ENCODE measurements at regions not wholly inside any gene's neighbourhood (a gene's known extent, or its start where the extent isn't known, plus 50 kb on each side); places are given as distances from the start of the nearest gene placed in this dataset.
"Not testable (repeated sequence)": the region's sequence is repeated elsewhere in the genome, so short reads cannot be mapped to it uniquely, and the experiment has no call there.

DNA sequence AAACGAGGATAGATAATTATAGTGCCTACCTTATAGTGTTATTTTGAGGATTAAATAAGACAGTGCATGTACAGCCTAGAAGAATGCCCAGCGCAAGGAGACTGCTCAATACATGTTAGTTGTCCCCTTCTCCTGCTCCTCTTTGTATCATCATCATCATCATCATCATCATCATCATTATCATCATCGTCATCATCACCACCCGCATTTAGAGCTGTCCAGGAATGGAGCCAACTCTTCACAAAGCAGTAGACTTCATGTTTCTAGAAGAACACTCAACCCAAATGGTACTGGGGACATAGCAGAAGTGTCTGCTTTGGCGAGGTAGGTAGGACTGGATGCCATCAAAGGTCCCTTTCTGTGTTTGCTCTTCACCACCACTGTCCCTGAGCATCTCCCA lies 116.0 kb downstream of the TRIM43 start:
- no peak for DNase-seq (ENCODE audit: extremely low spot score, unreplicated experiment)
- TF ChIP-seq, protein P1, sequence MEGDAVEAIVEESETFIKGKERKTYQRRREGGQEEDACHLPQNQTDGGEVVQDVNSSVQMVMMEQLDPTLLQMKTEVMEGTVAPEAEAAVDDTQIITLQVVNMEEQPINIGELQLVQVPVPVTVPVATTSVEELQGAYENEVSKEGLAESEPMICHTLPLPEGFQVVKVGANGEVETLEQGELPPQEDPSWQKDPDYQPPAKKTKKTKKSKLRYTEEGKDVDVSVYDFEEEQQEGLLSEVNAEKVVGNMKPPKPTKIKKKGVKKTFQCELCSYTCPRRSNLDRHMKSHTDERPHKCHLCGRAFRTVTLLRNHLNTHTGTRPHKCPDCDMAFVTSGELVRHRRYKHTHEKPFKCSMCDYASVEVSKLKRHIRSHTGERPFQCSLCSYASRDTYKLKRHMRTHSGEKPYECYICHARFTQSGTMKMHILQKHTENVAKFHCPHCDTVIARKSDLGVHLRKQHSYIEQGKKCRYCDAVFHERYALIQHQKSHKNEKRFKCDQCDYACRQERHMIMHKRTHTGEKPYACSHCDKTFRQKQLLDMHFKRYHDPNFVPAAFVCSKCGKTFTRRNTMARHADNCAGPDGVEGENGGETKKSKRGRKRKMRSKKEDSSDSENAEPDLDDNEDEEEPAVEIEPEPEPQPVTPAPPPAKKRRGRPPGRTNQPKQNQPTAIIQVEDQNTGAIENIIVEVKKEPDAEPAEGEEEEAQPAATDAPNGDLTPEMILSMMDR (conservative IDR thresholded peaks at IDR 0.05), result no peak
- H3K27me3 Mint-ChIP-seq, result peaks cover 7% of the 10 kb centered on the region
- no peak overlapping the region for H3K27ac Mint-ChIP-seq
- no peak overlapping the region for H3K4me3 Mint-ChIP-seq
- peaks cover under 1% of the 10 kb centered on the region for H3K4me1 Mint-ChIP-seq (ENCODE audit: unreplicated experiment)
- H3K9me3 Mint-ChIP-seq, result peaks cover 5% of the 10 kb centered on the region
- H3K36me3 Mint-ChIP-seq, result no peaks in the 10 kb centered on the region

- Mint-ChIP-seq H3K4me3 (no peak overlapping the region), H3K4me1 (ENCODE audit: unreplicated experiment) (peaks cover 13% of the 10 kb centered on the region), H3K27ac (no peak overlapping the region), H3K9me3 (peaks cover 5% of the 10 kb centered on the region), H3K27me3 (peaks cover 4% of the 10 kb centered on the region), H3K36me3 (no peaks in the 10 kb centered on the region)
- no peak for DNase-seq (ENCODE audit: extremely low spot score, unreplicated experiment)
- TF ChIP-seq, protein P1 (conservative IDR thresholded peaks at IDR 0.05), result no peak
Measured at GRCh38 chr2:95709831-95710230, 118.0 kb downstream of the TRIM43 start.

GRCh38 chr2:95713470-95714177 lies 121.8 kb downstream of the TRIM43 start:
- H3K36me3 Mint-ChIP-seq; DNase-seq (ENCODE audit: extremely low spot score, unreplicated experiment); H3K27me3 Mint-ChIP-seq; H3K4me3 Mint-ChIP-seq; H3K9me3 Mint-ChIP-seq: not testable (repeated sequence)
- H3K4me1 Mint-ChIP-seq (ENCODE audit: unreplicated experiment), result peaks cover 13% of the 10 kb centered on the region
- peak overlapping the region; percentile 43 for H3K27ac Mint-ChIP-seq

DNA sequence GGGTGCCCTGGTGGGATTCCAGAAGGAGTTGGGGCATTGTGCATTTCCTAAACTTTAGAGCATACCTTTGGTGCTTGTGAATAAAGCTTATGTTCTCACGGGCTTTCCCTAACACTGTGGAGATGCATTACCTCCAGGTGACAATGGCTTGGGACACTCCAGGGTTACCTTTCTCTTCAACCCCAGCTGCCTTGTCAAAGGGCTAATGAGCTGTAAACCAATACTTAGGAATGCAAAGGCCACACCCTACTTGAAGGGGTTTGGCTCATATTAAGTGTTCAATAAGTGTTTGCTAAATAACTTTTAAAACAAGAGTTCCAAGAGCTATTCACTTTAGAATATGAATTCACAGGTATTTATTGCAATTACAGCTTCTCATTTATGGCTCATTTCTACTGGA lies 122.6 kb downstream of the TRIM43 start:
- not testable (repeated sequence) for DNase-seq (ENCODE audit: extremely low spot score, unreplicated experiment); H3K4me3 Mint-ChIP-seq; H3K27ac Mint-ChIP-seq; H3K36me3 Mint-ChIP-seq; H3K9me3 Mint-ChIP-seq; H3K27me3 Mint-ChIP-seq
- peaks cover 13% of the 10 kb centered on the region for H3K4me1 Mint-ChIP-seq (ENCODE audit: unreplicated experiment)

DNA sequence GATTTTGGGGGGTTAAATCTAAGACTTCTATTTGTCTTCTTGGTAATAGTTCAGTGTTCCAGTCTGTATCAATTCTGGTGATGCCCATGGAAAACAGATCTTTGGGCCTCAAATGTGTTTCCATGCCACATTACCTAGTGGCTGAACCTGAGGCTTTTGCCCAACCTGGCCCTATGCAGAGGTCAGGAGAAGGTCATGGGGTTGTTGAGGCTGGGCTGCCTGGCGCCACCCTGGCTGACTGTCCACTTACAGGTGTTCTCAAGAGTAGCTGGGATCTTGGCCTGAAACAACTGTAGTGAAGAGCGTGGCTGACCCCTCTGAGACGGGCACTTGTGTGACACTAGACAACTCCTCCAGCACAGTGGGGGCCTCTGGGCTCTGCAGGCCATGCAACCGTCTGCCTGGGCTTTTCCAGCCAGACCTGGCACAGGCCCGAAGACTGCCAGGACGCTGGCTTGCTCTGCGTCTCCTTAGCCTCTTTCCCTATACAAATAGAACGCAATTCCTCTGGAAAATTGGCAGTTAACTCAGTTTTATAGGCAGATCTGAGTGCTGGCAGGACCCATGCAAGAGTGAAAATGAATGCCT lies 127.8 kb downstream of the TRIM43 start:
- TF ChIP-seq, protein P1 (conservative IDR thresholded peaks at IDR 0.05), result no peak
- Mint-ChIP-seq H3K4me1 (ENCODE audit: unreplicated experiment) (no peaks in the 10 kb centered on the region), H3K9me3 (no peaks in the 10 kb centered on the region), H3K4me3 (no peak overlapping the region), H3K27me3 (no peaks in the 10 kb centered on the region), H3K36me3 (no peaks in the 10 kb centered on the region), H3K27ac (no peak overlapping the region)
- DNase-seq (ENCODE audit: extremely low spot score, unreplicated experiment), result no peak

DNA sequence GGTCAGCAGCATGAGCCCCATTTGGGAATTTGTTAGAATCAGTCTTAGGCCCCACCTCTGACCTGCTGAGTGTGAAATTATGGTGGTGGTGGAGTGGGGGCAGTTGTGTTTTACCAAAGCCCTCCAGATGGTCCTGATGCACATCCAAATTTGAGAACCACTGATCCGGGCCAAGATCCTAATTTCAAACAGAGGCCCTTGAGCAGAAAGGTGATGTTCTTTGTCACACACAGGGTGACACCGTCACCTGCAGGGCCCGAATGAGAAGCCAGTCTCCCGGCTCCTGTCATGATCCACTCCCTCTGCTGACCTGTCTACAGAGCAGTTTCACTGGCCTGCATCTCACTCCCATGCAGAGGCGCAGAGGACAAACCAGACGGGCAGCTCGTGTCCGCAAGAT lies 129.9 kb downstream of the TRIM43 start:
- no peaks in the 10 kb centered on the region for H3K4me1 Mint-ChIP-seq (ENCODE audit: unreplicated experiment)
- DNase-seq (ENCODE audit: extremely low spot score, unreplicated experiment), result no peak
- no peaks in the 10 kb centered on the region for H3K27me3 Mint-ChIP-seq
- no peaks in the 10 kb centered on the region for H3K9me3 Mint-ChIP-seq
- H3K4me3 Mint-ChIP-seq, result no peak overlapping the region
- H3K27ac Mint-ChIP-seq, result no peak overlapping the region
- no peaks in the 10 kb centered on the region for H3K36me3 Mint-ChIP-seq
- TF ChIP-seq, protein P1 (conservative IDR thresholded peaks at IDR 0.05), result no peak
